Activated T-cell treated with anti-CD3 and anti-CD28 coated beads, Interleukin-2, amount 50 U/mL, for 4 hours (primary cell): ENCODE measurements at regions not wholly inside any gene's neighbourhood (a gene's known extent, or its start where the extent isn't known, plus 50 kb on each side); places are given as distances from the start of the nearest gene placed in this dataset.
"Not testable (repeated sequence)": the region's sequence is repeated elsewhere in the genome, so short reads cannot be mapped to it uniquely, and the experiment has no call there.

Experiments
- ATAC-seq, 2 donors: fragments of 200-7000 bp; cut with Tn5 transposase; one replicate each; pipeline ENCODE4 v1.10.0; 2021
- DNase-seq: peaks from one replicate; pipeline ENCODE4 v3.0.0-alpha.2; 2020
- H3K27me3 Mint-ChIP-seq: one replicate; pipeline ENCODE4 v1.8.0; 2021; ENCODE audit warnings: low read depth, mixed read lengths
- H3K36me3 Mint-ChIP-seq: one replicate; pipeline ENCODE4 v1.8.0; 2022; ENCODE audit warnings: mixed read lengths; ENCODE audit not compliant: insufficient read depth
- H3K4me1 Mint-ChIP-seq: one replicate; pipeline ENCODE4 v1.8.0; 2021; ENCODE audit warnings: low read depth, mixed read lengths
- H3K4me3 Mint-ChIP-seq: one replicate; pipeline ENCODE4 v1.8.0; 2021; ENCODE audit warnings: mild to moderate bottlenecking, moderate library complexity, mixed read lengths
- H3K9me3 Mint-ChIP-seq: one replicate; pipeline ENCODE4 v1.8.0; 2021; ENCODE audit warnings: mixed read lengths

DNA sequence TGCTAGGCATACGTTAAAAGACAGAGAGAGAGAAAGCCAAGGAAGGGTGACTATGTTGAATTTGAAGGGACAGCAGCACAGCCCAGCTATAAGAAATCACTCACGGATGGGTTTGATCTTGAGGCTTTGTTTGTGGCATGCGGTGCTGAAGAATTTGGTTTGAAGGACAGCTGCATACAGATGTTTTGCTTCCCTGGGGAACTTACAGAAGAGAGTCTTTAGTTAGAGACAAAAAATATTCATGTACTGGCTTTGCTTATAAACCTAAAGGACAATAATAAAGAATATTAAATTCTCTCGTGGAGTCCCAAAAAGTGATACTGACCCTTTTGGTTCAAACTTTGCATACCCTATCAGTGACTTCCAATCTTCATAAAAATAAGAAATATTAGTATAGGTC, 491.4 kb downstream of the NEBL start:
- DNase-seq (no peak), ATAC-seq (no peak)
- Mint-ChIP-seq H3K27me3 (no peaks in the 10 kb centered on the region), H3K36me3 (no peaks in the 10 kb centered on the region), H3K9me3 (peaks cover 8% of the 10 kb centered on the region), H3K4me1 (no peaks in the 10 kb centered on the region), H3K4me3 (no peak overlapping the region)

DNA sequence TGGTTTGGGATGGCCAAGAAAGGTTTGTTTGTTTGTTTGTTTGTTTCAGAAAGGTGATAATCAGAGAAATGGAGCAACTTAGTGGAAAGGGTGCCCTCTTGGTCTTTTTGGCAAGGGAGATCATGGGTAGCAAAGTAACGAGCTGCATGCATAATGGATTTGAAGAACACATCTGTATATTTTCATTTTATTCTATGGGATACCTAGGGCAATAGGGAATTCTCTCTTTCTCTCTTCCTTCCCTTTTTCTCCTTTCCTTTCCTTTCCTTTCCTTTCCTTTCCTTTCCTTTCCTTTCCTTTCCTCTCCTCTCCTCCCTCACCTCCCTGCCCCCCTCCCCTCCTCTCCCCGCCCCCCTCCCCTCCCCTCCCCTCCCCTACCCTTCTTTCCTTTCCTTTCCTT, 492.1 kb downstream of the NEBL start:
- Mint-ChIP-seq H3K27me3 (no peaks in the 10 kb centered on the region), H3K4me1 (no peaks in the 10 kb centered on the region), H3K9me3 (peaks cover 8% of the 10 kb centered on the region), H3K36me3 (no peaks in the 10 kb centered on the region), H3K4me3 (no peak overlapping the region)
- no peak for ATAC-seq
- DNase-seq = no peak

GRCh38 chr10:20399772-20400171, 497.3 kb downstream of the NEBL start:
- no peaks in the 10 kb centered on the region for H3K36me3 Mint-ChIP-seq
- ATAC-seq (no peak), DNase-seq (no peak)
- no peaks in the 10 kb centered on the region for H3K4me1 Mint-ChIP-seq
- H3K9me3 Mint-ChIP-seq = peaks cover 15% of the 10 kb centered on the region
- no peak overlapping the region for H3K4me3 Mint-ChIP-seq
- H3K27me3 Mint-ChIP-seq = no peaks in the 10 kb centered on the region

DNA sequence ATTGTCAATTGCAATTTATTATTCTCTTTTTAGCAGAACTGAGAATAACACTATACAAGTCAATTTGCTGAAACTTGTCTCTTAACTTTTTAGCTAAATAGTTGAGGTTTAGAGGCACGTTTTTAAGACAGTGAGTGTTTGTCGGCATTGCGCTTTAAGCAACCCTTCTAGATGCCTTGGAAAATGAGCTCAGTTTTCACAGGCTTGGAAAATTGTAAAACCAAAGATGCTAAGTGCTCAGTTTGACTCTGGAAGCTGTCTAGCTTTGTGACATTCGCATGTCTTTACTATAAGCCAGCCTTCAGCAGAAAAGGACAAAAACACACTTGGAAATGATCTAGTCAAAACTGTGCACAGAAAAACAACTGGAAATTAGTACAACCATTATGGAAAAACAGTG, 500.4 kb downstream of the NEBL start:
- no peaks in the 10 kb centered on the region for H3K27me3 Mint-ChIP-seq
- no peaks in the 10 kb centered on the region for H3K4me1 Mint-ChIP-seq
- H3K36me3 Mint-ChIP-seq = no peaks in the 10 kb centered on the region
- no peak overlapping the region for H3K4me3 Mint-ChIP-seq
- DNase-seq (no peak), ATAC-seq (no peak)
- H3K9me3 Mint-ChIP-seq = peaks cover 19% of the 10 kb centered on the region

GRCh38 chr10:20396205-20396604, 500.9 kb downstream of the NEBL start:
- no peaks in the 10 kb centered on the region for H3K36me3 Mint-ChIP-seq
- ATAC-seq (no peak), DNase-seq (no peak)
- no peaks in the 10 kb centered on the region for H3K27me3 Mint-ChIP-seq
- no peak overlapping the region for H3K4me3 Mint-ChIP-seq
- no peaks in the 10 kb centered on the region for H3K4me1 Mint-ChIP-seq
- peaks cover 19% of the 10 kb centered on the region for H3K9me3 Mint-ChIP-seq

GRCh38 chr10:20391629-20392028, 505.5 kb downstream of the NEBL start:
- Mint-ChIP-seq H3K27me3 (no peaks in the 10 kb centered on the region), H3K4me1 (no peaks in the 10 kb centered on the region), H3K36me3 (no peaks in the 10 kb centered on the region), H3K9me3 (peaks cover 21% of the 10 kb centered on the region), H3K4me3 (no peak overlapping the region)
- no peak for ATAC-seq
- no peak for DNase-seq

- Mint-ChIP-seq H3K27me3 (no peaks in the 10 kb centered on the region), H3K9me3 (peaks cover 22% of the 10 kb centered on the region), H3K36me3 (no peaks in the 10 kb centered on the region), H3K4me1 (no peaks in the 10 kb centered on the region), H3K4me3 (no peak overlapping the region)
- ATAC-seq (no peak), DNase-seq (no peak)
Measured at GRCh38 chr10:20381761-20382160, 515.4 kb downstream of the NEBL start.

DNA sequence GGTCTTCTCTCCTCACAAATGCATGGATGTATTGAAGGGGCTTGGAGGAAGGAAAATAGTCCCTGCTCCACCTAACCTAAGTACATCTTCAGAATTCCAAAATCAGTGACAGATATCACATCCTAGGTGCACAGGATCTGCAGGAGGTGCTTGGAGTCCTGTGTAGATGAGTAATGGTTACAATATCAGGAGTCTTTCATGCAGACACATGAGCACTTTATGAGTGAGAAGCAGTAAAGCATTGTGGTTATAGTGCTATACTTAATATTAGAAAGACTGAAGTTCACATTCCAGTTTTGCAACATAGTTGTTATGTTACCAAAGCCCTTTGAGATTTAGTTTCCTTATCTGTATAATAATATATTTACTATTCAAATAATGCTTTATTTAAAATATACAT, 516.7 kb downstream of the NEBL start:
- no peak overlapping the region for H3K4me3 Mint-ChIP-seq
- ATAC-seq = no peak
- H3K4me1 Mint-ChIP-seq = no peaks in the 10 kb centered on the region

GRCh38 chr10:20372748-20373147, 524.4 kb downstream of the NEBL start:
- no peak overlapping the region for H3K4me3 Mint-ChIP-seq
- DNase-seq = no peak

More for the DNA sequence above, 516.7 kb downstream of the NEBL start:
- peaks cover 14% of the 10 kb centered on the region for H3K9me3 Mint-ChIP-seq
- H3K27me3 Mint-ChIP-seq = no peaks in the 10 kb centered on the region
- no peak for DNase-seq
- no peaks in the 10 kb centered on the region for H3K36me3 Mint-ChIP-seq

DNA sequence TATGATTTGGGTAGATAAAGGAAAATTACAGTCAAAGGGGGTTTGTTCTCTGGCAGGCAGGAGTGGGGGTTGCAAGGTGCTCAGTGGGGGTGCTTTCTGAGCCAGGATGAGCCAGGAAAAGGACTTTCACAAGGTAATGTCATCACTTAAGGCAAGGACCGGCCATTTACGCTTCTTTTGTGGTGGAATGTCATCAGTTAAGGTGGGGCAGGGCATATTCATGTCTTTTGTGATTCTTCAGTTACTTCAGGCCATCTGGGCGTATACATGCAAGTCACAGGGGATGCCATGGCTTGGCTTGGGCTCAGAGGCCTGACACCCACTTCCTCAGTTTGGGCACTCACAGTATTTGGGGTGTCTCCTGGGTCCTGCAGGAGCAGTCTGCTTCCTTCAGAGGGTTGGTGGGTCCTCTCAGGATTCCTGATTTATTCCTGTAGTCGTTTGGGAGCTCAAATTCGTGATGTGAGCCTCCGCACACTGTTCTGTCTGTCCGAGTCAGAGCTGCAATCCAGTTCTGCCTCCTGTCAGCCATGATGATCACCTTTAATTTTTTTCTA, 526.1 kb downstream of the NEBL start:
- H3K4me3 Mint-ChIP-seq, H3K27me3 Mint-ChIP-seq, H3K4me1 Mint-ChIP-seq, H3K36me3 Mint-ChIP-seq, ATAC-seq, DNase-seq: not testable (repeated sequence)
- H3K9me3 Mint-ChIP-seq = peaks cover 12% of the 10 kb centered on the region

More at GRCh38 chr10:20372748-20373147, 524.4 kb downstream of the NEBL start:
- no peak for ATAC-seq
- H3K4me1 Mint-ChIP-seq = no peaks in the 10 kb centered on the region
- no peaks in the 10 kb centered on the region for H3K27me3 Mint-ChIP-seq
- peaks cover 8% of the 10 kb centered on the region for H3K9me3 Mint-ChIP-seq
- no peaks in the 10 kb centered on the region for H3K36me3 Mint-ChIP-seq

DNA sequence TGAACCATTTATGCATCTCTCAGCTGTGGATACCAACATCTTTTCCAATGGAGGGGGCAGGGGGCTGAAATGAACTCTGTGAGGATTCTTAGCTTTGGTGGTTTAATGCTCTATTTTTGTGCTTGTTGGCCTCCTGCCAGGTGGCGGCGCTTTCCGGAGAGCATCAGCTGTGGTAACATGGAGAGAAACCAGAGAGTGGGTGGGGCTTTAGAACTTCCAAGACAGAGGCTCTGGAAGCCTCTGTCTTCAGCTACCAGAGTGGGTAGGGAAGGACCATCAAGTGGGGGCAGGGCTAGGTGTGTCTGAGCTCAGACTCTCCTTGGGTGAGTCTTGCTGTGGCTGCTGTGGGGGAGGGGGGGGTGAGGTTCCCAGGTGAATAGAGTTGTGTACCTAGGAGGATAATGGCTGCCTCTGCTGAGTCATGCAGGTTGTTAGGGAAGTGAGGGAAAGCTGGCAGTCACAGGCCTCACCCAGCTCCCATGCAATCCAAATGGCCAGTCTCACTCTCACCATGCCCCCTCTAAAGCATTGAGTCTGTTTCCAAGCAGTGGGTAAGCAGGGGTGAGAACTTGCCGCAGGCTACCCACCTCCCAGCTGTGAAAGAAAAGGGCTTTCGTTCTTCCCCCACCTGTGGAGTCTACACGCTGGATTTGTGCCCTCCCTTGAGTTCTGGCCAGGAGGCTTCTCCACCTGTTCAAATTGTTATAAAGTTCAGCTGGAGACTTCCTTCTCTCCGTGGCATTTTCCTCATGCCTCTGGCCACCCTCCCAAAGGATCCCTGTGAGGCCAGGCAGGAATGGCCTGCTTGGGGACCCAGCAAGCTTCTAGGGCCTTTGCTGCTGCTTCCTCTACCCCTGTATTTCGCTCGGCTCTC, 527.0 kb downstream of the NEBL start:
- Mint-ChIP-seq H3K27me3 (no peaks in the 10 kb centered on the region), H3K36me3 (no peaks in the 10 kb centered on the region), H3K9me3 (peaks cover 12% of the 10 kb centered on the region), H3K4me1 (no peaks in the 10 kb centered on the region), H3K4me3 (no peak overlapping the region)
- DNase-seq (no peak), ATAC-seq (no peak)

GRCh38 chr10:20363684-20364083, 533.4 kb downstream of the NEBL start:
- no peaks in the 10 kb centered on the region for H3K27me3 Mint-ChIP-seq
- no peaks in the 10 kb centered on the region for H3K4me1 Mint-ChIP-seq
- no peak for DNase-seq
- no peaks in the 10 kb centered on the region for H3K36me3 Mint-ChIP-seq
- no peak overlapping the region for H3K4me3 Mint-ChIP-seq
- ATAC-seq = no peak
- H3K9me3 Mint-ChIP-seq = peaks cover 19% of the 10 kb centered on the region

DNA sequence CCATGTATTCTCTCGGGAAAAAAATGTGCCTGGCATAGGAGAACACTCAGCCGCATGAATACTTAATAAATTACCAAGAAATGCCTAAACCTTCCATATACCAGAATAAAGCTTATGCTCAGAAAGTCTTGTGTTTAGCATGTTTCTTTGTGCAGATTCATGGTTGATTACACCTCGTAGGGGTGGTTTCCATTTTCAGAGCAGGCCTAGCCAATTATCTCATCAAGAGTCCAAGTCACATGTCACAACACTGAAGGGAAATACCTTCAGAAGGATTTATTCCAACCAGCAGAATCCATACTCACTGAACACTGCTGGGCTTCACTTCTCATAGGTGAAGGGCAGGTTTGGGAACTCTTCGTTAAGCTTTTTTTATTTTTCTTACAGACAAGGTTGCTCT, 539.7 kb downstream of the PLXDC2 start:
- peaks cover 7% of the 10 kb centered on the region for H3K9me3 Mint-ChIP-seq
- no peaks in the 10 kb centered on the region for H3K4me1 Mint-ChIP-seq
- no peaks in the 10 kb centered on the region for H3K27me3 Mint-ChIP-seq
- no peaks in the 10 kb centered on the region for H3K36me3 Mint-ChIP-seq
- no peak overlapping the region for H3K4me3 Mint-ChIP-seq
- ATAC-seq = no peak
- no peak for DNase-seq

DNA sequence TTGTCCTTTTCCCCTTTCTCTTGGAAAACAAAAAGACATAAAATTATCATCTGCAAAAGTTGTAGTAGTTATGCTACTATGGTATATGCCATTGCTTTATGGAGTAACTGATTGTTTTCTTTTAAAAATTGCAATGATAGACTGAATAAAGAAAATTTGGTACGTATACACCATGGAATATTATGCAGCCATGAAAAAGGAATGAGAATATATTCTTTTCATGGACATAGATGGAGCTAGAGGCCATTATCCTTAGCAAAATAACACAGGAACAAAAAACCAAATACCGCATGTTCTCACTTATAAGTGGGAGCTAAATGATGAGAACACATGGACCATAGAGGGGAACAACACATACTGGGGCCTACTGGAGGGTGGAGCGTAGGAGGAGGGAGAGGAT, 538.8 kb downstream of the PLXDC2 start:
- Mint-ChIP-seq H3K4me1 (no peaks in the 10 kb centered on the region), H3K27me3 (no peaks in the 10 kb centered on the region)

DNA sequence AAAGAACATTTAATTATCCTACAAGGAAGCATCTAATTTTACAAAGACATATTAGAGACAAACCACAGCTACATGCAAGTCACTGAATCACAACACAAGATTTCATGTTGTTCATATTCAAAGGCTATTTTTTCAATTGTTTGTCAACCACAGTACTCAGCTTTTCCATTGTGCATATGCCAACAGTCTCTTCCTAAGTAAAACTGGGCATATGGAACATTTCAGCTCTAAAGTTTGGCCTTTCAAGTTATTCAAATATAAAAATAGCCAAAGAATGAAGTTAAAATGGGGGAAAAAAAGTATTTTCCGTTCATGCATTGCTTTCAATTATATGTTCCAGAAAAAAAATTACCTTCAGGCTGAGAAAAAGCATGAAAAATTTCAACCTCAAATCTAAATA, 537.9 kb downstream of the PLXDC2 start:
- peaks cover 9% of the 10 kb centered on the region for H3K9me3 Mint-ChIP-seq
- no peaks in the 10 kb centered on the region for H3K4me1 Mint-ChIP-seq
- ATAC-seq (no peak), DNase-seq (no peak)
- no peaks in the 10 kb centered on the region for H3K27me3 Mint-ChIP-seq
- H3K36me3 Mint-ChIP-seq = no peaks in the 10 kb centered on the region
- H3K4me3 Mint-ChIP-seq = no peak overlapping the region

More for the DNA sequence above, 538.8 kb downstream of the PLXDC2 start:
- DNase-seq (no peak), ATAC-seq (no peak)
- H3K36me3 Mint-ChIP-seq = no peaks in the 10 kb centered on the region
- H3K9me3 Mint-ChIP-seq = peaks cover 10% of the 10 kb centered on the region
- no peak overlapping the region for H3K4me3 Mint-ChIP-seq
